HEK293 (cell line): ENCODE measurements at regions not wholly inside any gene's neighbourhood (a gene's known extent, or its start where the extent isn't known, plus 50 kb on each side); places are given as distances from the start of the nearest gene placed in this dataset.

Source experiments
- CTCF ChIA-PET: fragments of 350-600 bp; formaldehyde crosslinking; extraction: SDS; loops from one replicate; lab custom pipeline; 2021; ENCODE audit warnings: antibody characterized with exemption; lab: Yijun Ruan, JAX
- POLR2A ChIA-PET: fragments of 300-600 bp; formaldehyde crosslinking; extraction: SDS; loops from one replicate; lab custom pipeline; 2020; ENCODE audit warnings: antibody characterized with exemption, inconsistent platforms; lab: Yijun Ruan, JAX
- H3K27ac ChIP-seq: fragments of 200-500 bp; sonication (Bioruptor generic); 2 replicates; pipeline ENCODE4 v1.5.1; 2014; ENCODE audit warnings: low read depth, low read length, control low read depth, inconsistent platforms; ENCODE audit errors: extremely low read depth
- H3K36me3 ChIP-seq, 2 experiments: fragments of 200-500 bp in 1 of 2; sonication (Bioruptor generic) in 1 of 2; 1 replicate in 1 of 2; 2 replicates in 1 of 2; pipeline ENCODE4 v1.5.1; 2014 to 2017; ENCODE audit warnings: inconsistent platforms in 2 of 2, low read length in 2 of 2; ENCODE audit not compliant: control insufficient read depth in 2 of 2, insufficient read depth in 1 of 2
- H3K4me1 ChIP-seq: fragments of 200-500 bp; sonication (Bioruptor generic); 2 replicates; pipeline ENCODE4 v1.5.1; 2014; ENCODE audit warnings: mild to moderate bottlenecking, low read length, inconsistent platforms; ENCODE audit not compliant: control insufficient read depth, insufficient read depth
- H3K4me3 ChIP-seq: 2 replicates; pipeline ENCODE4 v1.5.1; 2011; ENCODE audit warnings: low read depth, mild to moderate bottlenecking, control low read depth, low read length, moderate library complexity
- H3K9me3 ChIP-seq: fragments of 200-500 bp; sonication (Bioruptor generic); 2 replicates; pipeline ENCODE4 v1.5.1; 2014; ENCODE audit warnings: low read depth, low read length, inconsistent platforms; ENCODE audit not compliant: control insufficient read depth, insufficient read depth
- BCL11B ChIP-seq: fragments of 450-650 bp; formaldehyde crosslinking; IDR thresholded peaks from 2 replicates; pipeline ENCODE4 v1.5.1; 2016; ENCODE audit warnings: low read depth, missing biosample characterization, missing genetic modification characterization
- ELK4 ChIP-seq: IDR thresholded peaks from 2 replicates; pipeline ENCODE4 v1.6.1; 2011; ENCODE audit warnings: mild to moderate bottlenecking, low read depth, low read length, borderline replicate concordance
- INSM2 ChIP-seq: fragments of 450-650 bp; formaldehyde crosslinking; IDR thresholded peaks from 2 replicates; pipeline ENCODE4 v1.5.1; 2016; ENCODE audit warnings: missing biosample characterization, missing genetic modification characterization
- PRDM4 ChIP-seq: fragments of 450-650 bp; formaldehyde crosslinking; IDR thresholded peaks from 2 replicates; pipeline ENCODE4 v1.5.1; 2017; ENCODE audit warnings: missing biosample characterization, missing genetic modification characterization
- PRDM6 ChIP-seq: fragments of 450-650 bp; formaldehyde crosslinking; IDR thresholded peaks from 2 replicates; pipeline ENCODE4 v1.5.1; 2017; ENCODE audit warnings: missing biosample characterization, missing genetic modification characterization
- SCRT2 ChIP-seq: fragments of 450-650 bp; formaldehyde crosslinking; IDR thresholded peaks from 2 replicates; pipeline ENCODE4 v1.5.1; 2016; ENCODE audit warnings: missing biosample characterization, missing genetic modification characterization
- TRIM28 ChIP-seq: IDR thresholded peaks from 2 replicates; pipeline ENCODE4 v1.6.1; 2011; ENCODE audit warnings: low read length, control low read depth, borderline replicate concordance
- ZBTB17 ChIP-seq: fragments of 450-650 bp; formaldehyde crosslinking; IDR thresholded peaks from 2 replicates; pipeline ENCODE4 v1.5.1; 2016; ENCODE audit warnings: missing biosample characterization, missing genetic modification characterization
- ZFP37 ChIP-seq: fragments of 450-650 bp; formaldehyde crosslinking; IDR thresholded peaks from 2 replicates; pipeline ENCODE4 v1.5.1; 2016; ENCODE audit warnings: missing biosample characterization, missing genetic modification characterization
- ZFP41 ChIP-seq: fragments of 450-650 bp; formaldehyde crosslinking; IDR thresholded peaks from 2 replicates; pipeline ENCODE4 v1.5.1; 2016; ENCODE audit warnings: missing biosample characterization, missing genetic modification characterization, borderline replicate concordance
- ZNF10 ChIP-seq: fragments of 450-650 bp; formaldehyde crosslinking; IDR thresholded peaks from 2 replicates; pipeline ENCODE4 v1.5.1; 2017; ENCODE audit warnings: missing biosample characterization, missing genetic modification characterization
- ZNF114 ChIP-seq: fragments of 450-650 bp; formaldehyde crosslinking; IDR thresholded peaks from 2 replicates; pipeline ENCODE4 v1.5.0; 2017; ENCODE audit warnings: missing biosample characterization, missing genetic modification characterization
- ZNF148 ChIP-seq: fragments of 450-650 bp; formaldehyde crosslinking; IDR thresholded peaks from 2 replicates; pipeline ENCODE4 v1.5.0; 2017; ENCODE audit warnings: missing biosample characterization, missing genetic modification characterization, borderline replicate concordance
- ZNF16 ChIP-seq: fragments of 450-650 bp; formaldehyde crosslinking; IDR thresholded peaks from 2 replicates; pipeline ENCODE4 v1.5.1; 2016; ENCODE audit warnings: low read depth, missing biosample characterization, missing genetic modification characterization
- ZNF223 ChIP-seq: fragments of 450-650 bp; formaldehyde crosslinking; IDR thresholded peaks from 2 replicates; pipeline ENCODE4 v1.5.1; 2016; ENCODE audit warnings: missing biosample characterization, missing genetic modification characterization
- ZNF621 ChIP-seq: fragments of 450-650 bp; formaldehyde crosslinking; IDR thresholded peaks from 2 replicates; pipeline ENCODE4 v1.5.1; 2017; ENCODE audit warnings: missing biosample characterization, missing genetic modification characterization
- ZNF639 ChIP-seq: fragments of 450-650 bp; formaldehyde crosslinking; IDR thresholded peaks from 2 replicates; pipeline ENCODE4 v1.5.1; 2016; ENCODE audit warnings: missing biosample characterization, missing genetic modification characterization
- ZNF654 ChIP-seq: fragments of 450-650 bp; formaldehyde crosslinking; IDR thresholded peaks from 2 replicates; pipeline ENCODE4 v1.5.1; 2016; ENCODE audit warnings: low read depth, missing biosample characterization, missing genetic modification characterization
- ZNF768 ChIP-seq: fragments of 450-650 bp; formaldehyde crosslinking; IDR thresholded peaks from 2 replicates; pipeline ENCODE4 v1.5.1; 2018; ENCODE audit warnings: missing biosample characterization, mild to moderate bottlenecking, missing genetic modification characterization
- ZNF830 ChIP-seq: fragments of 450-650 bp; IDR thresholded peaks from 2 replicates; pipeline ENCODE4 v1.5.0; 2018; ENCODE audit warnings: missing biosample characterization, missing genetic modification characterization, low read depth, mild to moderate bottlenecking, moderate library complexity

- ChIA-PET CTCF (no interaction called here), POLR2A (no interaction called here)
- TF ChIP-seq BCL11B, result no peak
- no peak for TF ChIP-seq SCRT2 (tag by site-specific recombination)
- TF ChIP-seq ZNF768 (tag by site-specific recombination), result no peak
- TF ChIP-seq PRDM4 (tag by site-specific recombination), result no peak
- TF ChIP-seq ZNF16 (tag by site-specific recombination), result no peak
- TF ChIP-seq ZBTB17 (tag by site-specific recombination), result no peak
- no peak for TF ChIP-seq INSM2 (tag by site-specific recombination)
- no peak for TF ChIP-seq ELK4
- TF ChIP-seq ZNF223 (tag by site-specific recombination), result no peak
- no peak for TF ChIP-seq ZNF654 (tag by site-specific recombination)
- TF ChIP-seq ZNF114, result no peak
- no peak for TF ChIP-seq ZFP37
- no peak for TF ChIP-seq ZNF639
- Histone ChIP-seq H3K9me3 (no peaks in the 10 kb centered on the region), H3K36me3 (no peaks in the 10 kb centered on the region), H3K4me1 (0 out of 2 replicates have a peak, but pooled peaks cover 4% of the 10 kb centered on the region), H3K4me3 (no peak overlapping the region), H3K27ac (no peak overlapping the region)
These were observed 403.0 kb upstream of the TNP1 start for GRCh38 chr2:217262911-217263310.

- no peak overlapping the region for H3K4me3 ChIP-seq
- no peaks in the 10 kb centered on the region for H3K36me3 ChIP-seq
- H3K4me1 ChIP-seq, result 0 out of 2 replicates have a peak, but pooled peaks cover 4% of the 10 kb centered on the region
- POLR2A ChIA-PET, result no interaction called here
- H3K27ac ChIP-seq, result no peak overlapping the region
- CTCF ChIA-PET, result interaction anchor here (0.6 kb wide), 1 partner anchor 39 kb away, joined by 5 read pairs; no protein-coding TSS in a partner anchor
- no peaks in the 10 kb centered on the region for H3K9me3 ChIP-seq
- TF ChIP-seq TRIM28 (0 out of 2 replicates have a peak, but pooled peaks have one; percentile 18), PRDM6 (tag by site-specific recombination) (no peak), ZNF10 (tag by site-specific recombination) (no peak), ZFP41 (tag by site-specific recombination) (no peak), ZNF621 (no peak), ZNF830 (no peak), ZNF639 (no peak), ZNF148 (no peak), SCRT2 (tag by site-specific recombination) (0 out of 2 replicates have a peak, but pooled peaks have one; percentile 12), PRDM4 (tag by site-specific recombination) (no peak)
These were observed 401.6 kb upstream of the TNP1 start for GRCh38 chr2:217261452-217261851.
